ENCODE measurements at regions not wholly inside any gene's neighbourhood (a gene's known extent, or its start where the extent isn't known, plus 50 kb on each side); places are given as distances from the start of the nearest gene placed in this dataset.

GRCh38 chr4:26053761-26054160, 139.7 kb downstream of the SMIM20 start:
- H3K27ac ChIP-seq (ENCODE audit: low read depth in 1 of 2, low read length in 2 of 2) = no peak overlapping the region
- no peaks in the 10 kb centered on the region for H3K79me2 ChIP-seq (ENCODE audit: insufficient read depth, low read length)
- H2AFZ ChIP-seq (ENCODE audit: insufficient read depth, low read depth, low read length, poor library complexity, severe bottlenecking) = no peak overlapping the region
- H3K4me1 ChIP-seq (ENCODE audit: control insufficient read depth in 1 of 2, insufficient read depth in 2 of 2, low read length in 2 of 2) = peaks cover 33 to 38% of the 10 kb centered on the region in 2 donors
- Mint-ChIP-seq H3K27me3 (ENCODE audit: low read depth in 3 of 3) (peaks cover 17 to 27% (median 25%) of the 10 kb centered on the region in 3 donors), H3K4me1 (peaks cover 46% of the 10 kb centered on the region), H3K36me3 (no peaks in the 10 kb centered on the region), H3K9me3 (peaks cover 0 to 3% (median 0%) of the 10 kb centered on the region in 7 donors), H3K27ac (peak overlapping the region in 1 of 7 donors; percentile 35), H3K4me3 (no peak overlapping the region)
- 100% methylated on average over 3 of the region's 4 CpGs for WGBS (ENCODE audit: insufficient coverage)
- no peak for DNase-seq
- no peaks in the 10 kb centered on the region for H3K9me3 ChIP-seq (replicated peaks in 1 of 2; ENCODE audit: control insufficient read depth in 1 of 2, insufficient read depth in 1 of 2, low read length in 2 of 2)
- no peak overlapping the region for H3K4me3 ChIP-seq (replicated peaks in 1 of 3; ENCODE audit: low read depth in 2 of 3, low read length in 3 of 3)
- no peaks in the 10 kb centered on the region for H4K20me1 ChIP-seq (ENCODE audit: insufficient read depth, low read length)
- no peak for TF ChIP-seq CTCF (IDR thresholded peaks at IDR 0.05)
- no peak overlapping the region for H3K9ac ChIP-seq (ENCODE audit: insufficient read depth, low read length, poor library complexity, severe bottlenecking)
- intact Hi-C loops (cut with micrococcal nuclease) = no loop called here
- no peaks in the 10 kb centered on the region for H3K36me3 ChIP-seq (replicated peaks in 1 of 2; ENCODE audit: control insufficient read depth in 1 of 2, insufficient read depth in 2 of 2, low read length in 2 of 2)
- no peak overlapping the region for H3K4me2 ChIP-seq (replicated peaks; ENCODE audit: extremely low read depth, low read length, poor library complexity, severe bottlenecking)
- no peaks in the 10 kb centered on the region for H3K27me3 ChIP-seq (ENCODE audit: control insufficient read depth in 2 of 2, insufficient read depth in 2 of 2, low read length in 2 of 2)

- Histone ChIP-seq H3K4me1 (ENCODE audit: control insufficient read depth in 1 of 2, insufficient read depth in 2 of 2, low read length in 2 of 2) (peaks cover 18 to 24% of the 10 kb centered on the region in 2 donors), H4K20me1 (ENCODE audit: insufficient read depth, low read length) (no peaks in the 10 kb centered on the region), H3K79me2 (ENCODE audit: insufficient read depth, low read length) (no peaks in the 10 kb centered on the region), H3K9me3 (replicated peaks in 1 of 2; ENCODE audit: control insufficient read depth in 1 of 2, insufficient read depth in 1 of 2, low read length in 2 of 2) (no peaks in the 10 kb centered on the region), H3K4me2 (replicated peaks; ENCODE audit: extremely low read depth, low read length, poor library complexity, severe bottlenecking) (no peak overlapping the region), H3K27ac (ENCODE audit: low read depth in 1 of 2, low read length in 2 of 2) (no peak overlapping the region), H2AFZ (ENCODE audit: insufficient read depth, low read depth, low read length, poor library complexity, severe bottlenecking) (no peak overlapping the region), H3K9ac (ENCODE audit: insufficient read depth, low read length, poor library complexity, severe bottlenecking) (no peak overlapping the region), H3K27me3 (ENCODE audit: control insufficient read depth in 2 of 2, insufficient read depth in 2 of 2, low read length in 2 of 2) (no peaks in the 10 kb centered on the region), H3K4me3 (replicated peaks in 1 of 3; ENCODE audit: low read depth in 2 of 3, low read length in 3 of 3) (no peak overlapping the region), H3K36me3 (replicated peaks in 1 of 2; ENCODE audit: control insufficient read depth in 1 of 2, insufficient read depth in 2 of 2, low read length in 2 of 2) (no peaks in the 10 kb centered on the region)
- DNase-seq = no peak
- Mint-ChIP-seq H3K27me3 (ENCODE audit: low read depth in 3 of 3) (peaks cover 16 to 30% (median 30%) of the 10 kb centered on the region in 3 donors), H3K4me1 (peaks cover 33% of the 10 kb centered on the region), H3K9me3 (peaks cover 0 to 5% (median 3%) of the 10 kb centered on the region in 7 donors), H3K27ac (no peak overlapping the region), H3K4me3 (no peak overlapping the region), H3K36me3 (no peaks in the 10 kb centered on the region)
- peak; percentile 24 for TF ChIP-seq CTCF (IDR thresholded peaks at IDR 0.05)
- intact Hi-C loops (cut with micrococcal nuclease) = no loop called here
- WGBS (ENCODE audit: insufficient coverage) = 98% methylated on average over 4 of the region's 5 CpGs
Observed at GRCh38 chr4:26055855-26056254, 141.8 kb downstream of the SMIM20 start.

Data from CD14-positive monocyte (primary cell).